Natural killer cell (primary cell): ENCODE measurements at regions not wholly inside any gene's neighbourhood (a gene's known extent, or its start where the extent isn't known, plus 50 kb on each side); places are given as distances from the start of the nearest gene placed in this dataset.

ENCODE experiments used
- ATAC-seq, 3 donors: fragments of 150-1000 bp in 2 of 3; fragments of 200-7000 bp in 1 of 3; cut with Tn5 transposase; 1 replicate in 1 of 3; 2 replicates in 2 of 3; pipeline ENCODE4 v1.10.0; 2021; ENCODE audit warnings: mild to moderate bottlenecking in 2 of 3, moderate library complexity in 2 of 3
- DNase-seq, 2 donors: peaks; one replicate each; pipeline versions ENCODE4 v3.0.0 to v3.0.0-alpha.2; 2013 to 2021; ENCODE audit warnings: mixed read lengths in 1 of 2
- H3K27ac ChIP-seq: one replicate; pipeline ENCODE4 v1.5.1; 2013; ENCODE audit warnings: mild to moderate bottlenecking, low read length
- H3K27me3 ChIP-seq: one replicate; pipeline ENCODE4 v1.6.1; 2013; ENCODE audit warnings: low read length; ENCODE audit not compliant: control insufficient read depth, insufficient read depth
- H3K36me3 ChIP-seq: one replicate; pipeline ENCODE4 v1.6.1; 2013; ENCODE audit warnings: low read length; ENCODE audit not compliant: control insufficient read depth, insufficient read depth
- H3K4me1 ChIP-seq: one replicate; pipeline ENCODE4 v1.6.1; 2013; ENCODE audit warnings: low read length; ENCODE audit not compliant: control insufficient read depth, insufficient read depth
- H3K4me3 ChIP-seq: one replicate; pipeline ENCODE4 v1.5.1; 2013; ENCODE audit warnings: low read length
- H3K9me3 ChIP-seq: one replicate; pipeline ENCODE4 v1.6.1; 2013; ENCODE audit warnings: low read length; ENCODE audit not compliant: control insufficient read depth, insufficient read depth
- H3K27ac Mint-ChIP-seq, 2 donors: one replicate each; pipeline ENCODE4 v1.8.0; 2022; ENCODE audit warnings: mild to moderate bottlenecking in 2 of 2, mixed read lengths in 2 of 2, moderate library complexity in 1 of 2
- H3K27me3 Mint-ChIP-seq, 2 donors: one replicate each; pipeline ENCODE4 v1.8.0; 2022; ENCODE audit warnings: low read depth in 2 of 2, mixed read lengths in 2 of 2
- H3K36me3 Mint-ChIP-seq: one replicate; pipeline ENCODE4 v1.8.0; 2022; ENCODE audit warnings: mixed read lengths
- H3K4me1 Mint-ChIP-seq, 2 donors: one replicate each; pipeline ENCODE4 v1.8.0; 2022; ENCODE audit warnings: mixed read lengths in 2 of 2
- H3K4me3 Mint-ChIP-seq: one replicate; pipeline ENCODE4 v1.8.0; 2022; ENCODE audit warnings: mild to moderate bottlenecking, moderate library complexity, mixed read lengths
- H3K9me3 Mint-ChIP-seq, 2 donors: one replicate each; pipeline ENCODE4 v1.8.0; 2022; ENCODE audit warnings: mixed read lengths in 2 of 2
- WGBS: methylation state at CpG from one replicate; pipeline ENCODE4 v1.1.7; 2013; ENCODE audit warnings: missing lambda C conversion rate; ENCODE audit not compliant: insufficient coverage; 5-methylcytosine and 5-hydroxymethylcytosine counted together
- intact Hi-C: fragments of 100-400 bp; cut with micrococcal nuclease; formaldehyde crosslinking; loops from one replicate; pipeline ENCODE4 v1.14.2; 2022
- TF ChIP-seq, protein P1 (sequence below): fragments of 200-600 bp; IDR thresholded peaks from one replicate; pipeline ENCODE4 v1.8.0; 2022; ENCODE audit warnings: antibody characterized with exemption

DNA sequence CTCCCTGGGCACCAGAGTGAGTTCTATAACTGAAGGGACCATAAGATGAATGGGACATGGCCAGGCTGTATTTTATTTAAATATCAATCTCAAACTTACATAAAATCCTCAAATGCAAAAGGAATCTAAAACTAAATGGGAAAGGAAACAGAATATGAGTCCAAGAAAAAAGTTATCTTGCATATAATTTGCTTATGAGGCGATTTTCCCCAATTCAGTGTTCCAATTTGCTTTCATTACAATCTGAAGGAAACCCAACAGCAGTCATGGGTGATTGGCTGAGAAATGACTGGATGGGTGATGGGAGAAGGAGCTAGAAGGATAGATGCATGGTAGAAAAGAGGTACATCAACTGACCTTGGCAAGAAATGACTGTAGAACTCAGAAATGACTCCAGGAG, 511.3 kb upstream of the TENM3 start:
- WGBS: no CpG with 5 or more reads among the region's 1 CpG
- no peaks in the 10 kb centered on the region for H3K4me1 ChIP-seq
- H3K27ac Mint-ChIP-seq: no peak overlapping the region

DNA sequence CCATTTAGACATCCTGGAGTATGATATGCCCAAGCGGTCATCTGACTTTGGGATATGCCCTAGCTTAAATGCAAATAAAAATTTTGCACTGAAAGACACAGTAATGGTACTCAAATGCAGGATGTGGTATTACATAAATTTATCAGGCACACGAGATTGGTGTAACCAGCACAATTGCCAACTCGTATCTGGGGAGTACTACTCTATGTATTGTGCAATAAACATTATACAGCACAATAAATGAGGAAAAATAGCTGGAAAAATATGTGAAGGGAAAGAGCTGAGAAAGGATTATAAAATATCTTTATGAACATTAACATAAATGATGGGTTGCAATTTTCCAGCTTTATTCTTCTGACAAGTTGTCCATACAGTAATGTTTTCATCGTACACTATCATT, 505.5 kb upstream of the TENM3 start:
- DNase-seq: no peak
- Histone ChIP-seq H3K4me1 (no peaks in the 10 kb centered on the region), H3K27ac (no peak overlapping the region), H3K36me3 (no peaks in the 10 kb centered on the region), H3K27me3 (no peaks in the 10 kb centered on the region), H3K4me3 (no peak overlapping the region), H3K9me3 (no peaks in the 10 kb centered on the region)
- no peak for ATAC-seq
- H3K4me3 Mint-ChIP-seq: no peak overlapping the region
- TF ChIP-seq, protein P1, sequence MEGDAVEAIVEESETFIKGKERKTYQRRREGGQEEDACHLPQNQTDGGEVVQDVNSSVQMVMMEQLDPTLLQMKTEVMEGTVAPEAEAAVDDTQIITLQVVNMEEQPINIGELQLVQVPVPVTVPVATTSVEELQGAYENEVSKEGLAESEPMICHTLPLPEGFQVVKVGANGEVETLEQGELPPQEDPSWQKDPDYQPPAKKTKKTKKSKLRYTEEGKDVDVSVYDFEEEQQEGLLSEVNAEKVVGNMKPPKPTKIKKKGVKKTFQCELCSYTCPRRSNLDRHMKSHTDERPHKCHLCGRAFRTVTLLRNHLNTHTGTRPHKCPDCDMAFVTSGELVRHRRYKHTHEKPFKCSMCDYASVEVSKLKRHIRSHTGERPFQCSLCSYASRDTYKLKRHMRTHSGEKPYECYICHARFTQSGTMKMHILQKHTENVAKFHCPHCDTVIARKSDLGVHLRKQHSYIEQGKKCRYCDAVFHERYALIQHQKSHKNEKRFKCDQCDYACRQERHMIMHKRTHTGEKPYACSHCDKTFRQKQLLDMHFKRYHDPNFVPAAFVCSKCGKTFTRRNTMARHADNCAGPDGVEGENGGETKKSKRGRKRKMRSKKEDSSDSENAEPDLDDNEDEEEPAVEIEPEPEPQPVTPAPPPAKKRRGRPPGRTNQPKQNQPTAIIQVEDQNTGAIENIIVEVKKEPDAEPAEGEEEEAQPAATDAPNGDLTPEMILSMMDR: no peak
- H3K27me3 Mint-ChIP-seq: no peaks in the 10 kb centered on the region
- intact Hi-C loops: no loop called here
- H3K9me3 Mint-ChIP-seq: peaks cover 4% of the 10 kb centered on the region in 2 donors
- no peaks in the 10 kb centered on the region for H3K4me1 Mint-ChIP-seq
- H3K27ac Mint-ChIP-seq: no peak overlapping the region
- 86% methylated on average over 1 of the region's 4 CpGs for WGBS
- no peaks in the 10 kb centered on the region for H3K36me3 Mint-ChIP-seq

More for the DNA sequence above, 511.3 kb upstream of the TENM3 start:
- DNase-seq (no peak), ATAC-seq (no peak)
- Histone ChIP-seq H3K36me3 (no peaks in the 10 kb centered on the region), H3K9me3 (no peaks in the 10 kb centered on the region), H3K4me3 (no peak overlapping the region), H3K27me3 (no peaks in the 10 kb centered on the region), H3K27ac (no peak overlapping the region)
- Mint-ChIP-seq H3K9me3 (peaks cover 4 to 7% of the 10 kb centered on the region in 2 donors), H3K36me3 (no peaks in the 10 kb centered on the region), H3K4me1 (no peaks in the 10 kb centered on the region), H3K27me3 (no peaks in the 10 kb centered on the region), H3K4me3 (no peak overlapping the region)
- intact Hi-C loops: no loop called here
- TF ChIP-seq, protein P1: no peak

DNA sequence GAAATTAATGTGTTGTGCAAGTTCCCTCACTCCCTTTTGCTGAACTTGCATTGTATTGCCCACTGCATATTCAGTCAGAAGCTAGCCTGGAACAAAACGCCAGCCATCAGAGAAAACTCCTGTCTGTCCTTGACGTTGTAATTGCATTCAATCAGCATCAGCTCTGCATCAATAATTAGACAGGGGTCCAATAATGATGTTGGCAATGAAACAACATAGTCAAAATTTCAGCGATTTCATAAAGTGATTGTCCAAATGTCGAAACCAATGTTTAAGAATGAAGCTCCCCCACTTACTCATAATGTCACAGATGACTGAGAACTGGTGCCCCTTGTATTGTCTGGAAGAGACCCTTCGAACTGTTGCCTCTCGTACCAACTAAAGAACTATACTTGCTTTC, 504.2 kb upstream of the TENM3 start:
- Histone ChIP-seq H3K27ac (no peak overlapping the region), H3K4me1 (no peaks in the 10 kb centered on the region), H3K27me3 (no peaks in the 10 kb centered on the region), H3K4me3 (no peak overlapping the region), H3K9me3 (peaks cover 4% of the 10 kb centered on the region), H3K36me3 (no peaks in the 10 kb centered on the region)
- intact Hi-C loops: no loop called here
- no peaks in the 10 kb centered on the region for H3K36me3 Mint-ChIP-seq
- H3K4me3 Mint-ChIP-seq: no peak overlapping the region
- no peaks in the 10 kb centered on the region for H3K27me3 Mint-ChIP-seq
- ATAC-seq (no peak), DNase-seq (no peak)
- H3K27ac Mint-ChIP-seq: no peak overlapping the region
- TF ChIP-seq, protein P1: no peak
- H3K9me3 Mint-ChIP-seq: peaks cover 4% of the 10 kb centered on the region in 2 donors
- H3K4me1 Mint-ChIP-seq: no peaks in the 10 kb centered on the region
- 84% methylated on average over 6 of the region's 6 CpGs for WGBS

DNA sequence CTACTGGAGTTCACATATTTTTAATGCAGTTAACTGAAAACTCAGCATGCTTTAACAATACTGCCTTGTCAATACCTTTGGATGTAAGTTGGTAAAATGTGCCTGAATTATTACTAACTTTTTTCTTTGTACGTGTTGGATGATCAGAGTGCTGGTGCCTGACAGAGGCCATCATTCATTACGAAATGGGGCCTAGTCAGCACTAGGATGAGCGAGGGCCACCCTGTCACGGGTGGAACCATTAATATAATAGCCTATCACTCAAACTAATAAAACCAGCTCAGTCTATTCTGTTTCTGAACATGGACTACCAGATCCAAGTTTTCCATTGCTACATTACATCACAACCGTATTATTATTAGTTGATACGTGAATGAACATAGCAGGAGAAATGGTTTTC, 501.7 kb upstream of the TENM3 start:
- 90% methylated on average over 6 of the region's 6 CpGs for WGBS
- Histone ChIP-seq H3K4me3 (no peak overlapping the region), H3K4me1 (no peaks in the 10 kb centered on the region), H3K27me3 (no peaks in the 10 kb centered on the region), H3K27ac (no peak overlapping the region), H3K36me3 (no peaks in the 10 kb centered on the region), H3K9me3 (peaks cover 4% of the 10 kb centered on the region)
- no peak overlapping the region for H3K27ac Mint-ChIP-seq
- H3K4me1 Mint-ChIP-seq: no peaks in the 10 kb centered on the region
- no peaks in the 10 kb centered on the region for H3K27me3 Mint-ChIP-seq
- no peaks in the 10 kb centered on the region for H3K36me3 Mint-ChIP-seq
- intact Hi-C loops: no loop called here
- H3K9me3 Mint-ChIP-seq: peaks cover 4% of the 10 kb centered on the region in 2 donors
- ATAC-seq: no peak
- no peak for DNase-seq
- TF ChIP-seq, protein P1: no peak
- H3K4me3 Mint-ChIP-seq: no peak overlapping the region
